Endothelial cell of umbilical vein (primary cell): ENCODE measurements at regions not wholly inside any gene's neighbourhood (a gene's known extent, or its start where the extent isn't known, plus 50 kb on each side); places are given as distances from the start of the nearest gene placed in this dataset.

Experiments
- BruUV-seq: library from RNA; stranded (reverse); fragments of 400-500 nt; replicated peaks from 2 replicates; lab custom pipeline; 2021; lab: Mats Ljungman, UMichigan
- CTCF ChIA-PET: fragments of 300-600, 350-600 bp; sonication (Branson Sonifier 250); formaldehyde crosslinking; loops from one replicate; lab custom pipeline; 2021; ENCODE audit warnings: antibody characterized with exemption, inconsistent platforms; lab: Charles Lee
- POLR2A ChIA-PET: fragments of 300-600, 350-600 bp; sonication (Branson Sonifier 250); formaldehyde crosslinking; loops from one replicate; lab custom pipeline; 2021; ENCODE audit warnings: antibody characterized with exemption, inconsistent platforms; lab: Charles Lee
- DNase-seq: peaks from one replicate; pipeline ENCODE4 v3.0.0-alpha.2; 2011; ENCODE audit warnings: low read depth, low spot score
- FAIRE-seq: peaks from 2 replicates; lab custom pipeline; 2011; peaks lifted over from hg19 to GRCh38; lab: Jason Lieb, UNC
- H2AFZ ChIP-seq: 2 replicates; pipeline ENCODE4 v1.6.0; 2012; ENCODE audit warnings: low read depth, low read length, control low read depth, inconsistent platforms
- H3K27ac ChIP-seq: 2 replicates; pipeline ENCODE4 v1.5.1; 2011; ENCODE audit warnings: low read depth, mild to moderate bottlenecking, control low read depth, low read length, moderate library complexity; ENCODE audit not compliant: insufficient read depth
- H3K27me3 ChIP-seq, 2 experiments: 2 replicates each; pipeline versions ENCODE4 v1.6.0 to v1.6.1; 2011; ENCODE audit warnings: low read length in 2 of 2, mixed read lengths in 1 of 2; ENCODE audit not compliant: control insufficient read depth in 2 of 2, insufficient read depth in 2 of 2
- H3K36me3 ChIP-seq, 2 experiments: 2 replicates in 1 of 2; 3 replicates in 1 of 2; pipeline ENCODE4 v1.5.1; 2011; ENCODE audit warnings: low read length in 2 of 2, mild to moderate bottlenecking in 1 of 2, moderate library complexity in 1 of 2; ENCODE audit not compliant: control insufficient read depth in 2 of 2, insufficient read depth in 2 of 2; ENCODE audit errors: extremely low read depth in 1 of 2
- H3K4me1 ChIP-seq: 3 replicates; pipeline ENCODE4 v1.5.1; 2011; ENCODE audit warnings: mild to moderate bottlenecking, low read length; ENCODE audit not compliant: control insufficient read depth, insufficient read depth; ENCODE audit errors: extremely low read depth
- H3K4me2 ChIP-seq: 2 replicates; pipeline ENCODE4 v1.6.1; 2011; ENCODE audit warnings: low read length, control low read depth, mixed read lengths; ENCODE audit not compliant: insufficient read depth
- H3K4me3 ChIP-seq, 3 experiments: fragments of 200-600 bp in 1 of 3; sonication (generic), shearing (Covaris generic) in 1 of 3; replicated peaks in 1 of 3; 2 replicates each; pipeline ENCODE4 v1.5.1; 2011 to 2016; ENCODE audit warnings: control low read depth in 3 of 3, low read length in 3 of 3, mild to moderate bottlenecking in 2 of 3, inconsistent platforms in 1 of 3, low read depth in 1 of 3, moderate library complexity in 1 of 3; ENCODE audit not compliant: insufficient read depth in 1 of 3
- H3K79me2 ChIP-seq: 2 replicates; pipeline ENCODE4 v1.6.0; 2012; ENCODE audit warnings: low read length, inconsistent platforms; ENCODE audit not compliant: control insufficient read depth, insufficient read depth
- H3K9ac ChIP-seq: replicated peaks from 2 replicates; pipeline ENCODE3; 2011; ENCODE audit warnings: low read length, control low read depth; ENCODE audit not compliant: insufficient read depth; ENCODE audit errors: extremely low read depth
- H3K9me1 ChIP-seq: replicated peaks from 3 replicates; pipeline ENCODE4 v1.6.0; 2011; ENCODE audit warnings: mild to moderate bottlenecking, low read length; ENCODE audit not compliant: control insufficient read depth, insufficient read depth; ENCODE audit errors: extremely low read depth
- H3K9me3 ChIP-seq: replicated peaks from 2 replicates; pipeline ENCODE4 v1.5.1; 2012; ENCODE audit warnings: low read length, inconsistent platforms; ENCODE audit not compliant: control insufficient read depth, insufficient read depth
- H4K20me1 ChIP-seq: replicated peaks from 2 replicates; pipeline ENCODE3; 2011; ENCODE audit warnings: mild to moderate bottlenecking, low read length; ENCODE audit not compliant: control insufficient read depth, insufficient read depth; ENCODE audit errors: extremely low read depth
- EZH2 ChIP-seq: IDR thresholded peaks from 2 replicates; pipeline ENCODE4 v1.6.1; 2012; ENCODE audit warnings: borderline replicate concordance, low read depth, mild to moderate bottlenecking, moderate library complexity, low read length, inconsistent platforms; ENCODE audit not compliant: severe bottlenecking
- FOS ChIP-seq: IDR thresholded peaks from 2 replicates; pipeline ENCODE4 v1.6.1; 2011; ENCODE audit warnings: mild to moderate bottlenecking, low read length, moderate library complexity, borderline replicate concordance; ENCODE audit not compliant: insufficient read depth
- GATA2 ChIP-seq: IDR thresholded peaks from 2 replicates; pipeline ENCODE4 v1.7.0; 2011; ENCODE audit warnings: low read depth, mild to moderate bottlenecking, moderate library complexity, mixed read lengths, low read length; ENCODE audit not compliant: insufficient read length, insufficient read depth
- JUN ChIP-seq: IDR thresholded peaks from 2 replicates; pipeline ENCODE4 v1.6.1; 2011; ENCODE audit warnings: borderline replicate concordance, low read depth; ENCODE audit not compliant: insufficient read length, insufficient read depth
- MAX ChIP-seq: IDR thresholded peaks from 2 replicates; pipeline ENCODE4 v1.6.1; 2011; ENCODE audit not compliant: insufficient read depth, insufficient read length
- MYC ChIP-seq: IDR thresholded peaks from one replicate; pipeline ENCODE4 v1.6.1; 2011; ENCODE audit warnings: mild to moderate bottlenecking, low read depth, low read length
- POLR2A ChIP-seq: IDR thresholded peaks from 2 replicates; pipeline ENCODE4 v1.6.1; 2012; ENCODE audit warnings: low read depth, mild to moderate bottlenecking, control low read depth, low read length
- POLR2AphosphoS5 ChIP-seq: IDR thresholded peaks from 2 replicates; pipeline ENCODE4 v1.6.1; 2012; ENCODE audit warnings: low read depth, mild to moderate bottlenecking, control low read depth, low read length, moderate library complexity; ENCODE audit not compliant: insufficient read depth
- dilution Hi-C: fragments of 300-500 bp; cut with MboI; formaldehyde crosslinking; loops from one replicate; pipeline ENCODE4 v1.15.0; 2019; ENCODE audit warnings: low sequenced_read_pairs; ENCODE audit not compliant: extremely low pct_ligation_motif_present
- intact Hi-C: fragments of 100-400 bp; cut with micrococcal nuclease; formaldehyde crosslinking; loops from one replicate; pipeline ENCODE4 v1.10.0; 2022
- TF ChIP-seq, protein P1 (sequence below), 2 donors: IDR thresholded peaks; 1 replicate in 1 of 2; 2 replicates in 1 of 2; pipeline ENCODE4 v1.5.1; 2011; ENCODE audit warnings: low read length in 2 of 2, mild to moderate bottlenecking in 2 of 2, moderate library complexity in 2 of 2, control low read depth in 1 of 2, inconsistent platforms in 1 of 2, low read depth in 1 of 2; ENCODE audit not compliant: insufficient read depth in 1 of 2; ENCODE audit errors: extremely low read depth in 1 of 2

DNA sequence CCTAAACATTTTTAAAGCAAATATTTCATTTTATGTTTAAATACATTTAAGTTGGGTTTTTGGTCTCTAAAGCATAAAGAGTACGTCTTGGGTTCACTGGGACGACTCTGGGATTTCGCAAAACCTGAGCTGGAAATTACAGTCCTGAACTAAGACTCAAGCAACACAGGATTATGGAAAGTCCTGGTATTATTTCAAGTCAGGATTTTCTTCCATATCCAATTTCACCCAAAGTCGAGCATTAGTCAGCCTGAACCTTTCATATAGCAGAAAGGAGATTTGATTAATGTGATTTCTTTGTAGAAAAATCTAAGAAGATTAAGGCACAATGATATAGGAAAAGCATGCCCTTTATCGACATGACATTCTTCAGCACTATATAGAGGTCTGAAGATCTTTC, 100.0 kb downstream of the MTERF1 start:
- intact Hi-C loops (loop anchor here (10.0 kb wide), 1 partner anchor 516 kb away; the partner anchor contains the start of gene FZD1), dilution Hi-C loops (no loop called here)
- FAIRE-seq = no peak

More for the DNA sequence above, 100.0 kb downstream of the MTERF1 start:
- peaks cover 4 to 12% of the 10 kb centered on the region in 2 experiments for H3K27me3 ChIP-seq
- no peaks in the 10 kb centered on the region for H3K79me2 ChIP-seq
- no peaks in the 10 kb centered on the region for H3K4me1 ChIP-seq
- H4K20me1 ChIP-seq = no peaks in the 10 kb centered on the region
- H3K4me2 ChIP-seq = no peak overlapping the region
- DNase-seq = no peak
- BruUV-seq = no TSS peak
- CTCF ChIA-PET = interaction anchor here (0.9 kb wide), 1 partner anchor 698 kb away, joined by 3 read pairs; no protein-coding TSS in a partner anchor
- H2AFZ ChIP-seq = no peak overlapping the region
- no peaks in the 10 kb centered on the region for H3K9me3 ChIP-seq
- H3K27ac ChIP-seq = no peak overlapping the region
- no peaks in the 10 kb centered on the region for H3K36me3 ChIP-seq
- H3K4me3 ChIP-seq = no peak overlapping the region
- TF ChIP-seq EZH2 = no peak
- TF ChIP-seq GATA2 = no peak
- TF ChIP-seq FOS = no peak
- TF ChIP-seq JUN = no peak
- TF ChIP-seq POLR2A = no peak
- no peak for TF ChIP-seq POLR2AphosphoS5
- TF ChIP-seq MYC = no peak
- no peak for TF ChIP-seq MAX
- TF ChIP-seq, protein P1, sequence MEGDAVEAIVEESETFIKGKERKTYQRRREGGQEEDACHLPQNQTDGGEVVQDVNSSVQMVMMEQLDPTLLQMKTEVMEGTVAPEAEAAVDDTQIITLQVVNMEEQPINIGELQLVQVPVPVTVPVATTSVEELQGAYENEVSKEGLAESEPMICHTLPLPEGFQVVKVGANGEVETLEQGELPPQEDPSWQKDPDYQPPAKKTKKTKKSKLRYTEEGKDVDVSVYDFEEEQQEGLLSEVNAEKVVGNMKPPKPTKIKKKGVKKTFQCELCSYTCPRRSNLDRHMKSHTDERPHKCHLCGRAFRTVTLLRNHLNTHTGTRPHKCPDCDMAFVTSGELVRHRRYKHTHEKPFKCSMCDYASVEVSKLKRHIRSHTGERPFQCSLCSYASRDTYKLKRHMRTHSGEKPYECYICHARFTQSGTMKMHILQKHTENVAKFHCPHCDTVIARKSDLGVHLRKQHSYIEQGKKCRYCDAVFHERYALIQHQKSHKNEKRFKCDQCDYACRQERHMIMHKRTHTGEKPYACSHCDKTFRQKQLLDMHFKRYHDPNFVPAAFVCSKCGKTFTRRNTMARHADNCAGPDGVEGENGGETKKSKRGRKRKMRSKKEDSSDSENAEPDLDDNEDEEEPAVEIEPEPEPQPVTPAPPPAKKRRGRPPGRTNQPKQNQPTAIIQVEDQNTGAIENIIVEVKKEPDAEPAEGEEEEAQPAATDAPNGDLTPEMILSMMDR (IDR thresholded peaks at IDR 0.05; ENCODE audit: extremely low read depth in 1 of 2, insufficient read depth in 1 of 2, low read depth in 1 of 2, low read length in 2 of 2) = no peak
- no peak overlapping the region for H3K9ac ChIP-seq
- POLR2A ChIA-PET = no interaction called here
- H3K9me1 ChIP-seq = no peaks in the 10 kb centered on the region
